HepG2 (cell line): ENCODE measurements at regions not wholly inside any gene's neighbourhood (a gene's known extent, or its start where the extent isn't known, plus 50 kb on each side); places are given as distances from the start of the nearest gene placed in this dataset.

Experiments
- ATAC-seq: fragments of 200-7000 bp; cut with Tn5 transposase; 3 replicates; pipeline ENCODE4 v1.9.1; 2020; ENCODE audit warnings: mild to moderate bottlenecking, moderate library complexity
- BruUV-seq: library from RNA; stranded (reverse); fragments of 400-500 nt; replicated peaks from 2 replicates; lab custom pipeline; 2021; lab: Mats Ljungman, UMichigan
- CTCF ChIA-PET: fragments of 300-600 bp; formaldehyde crosslinking; extraction: SDS; loops from one replicate; lab custom pipeline; 2021; ENCODE audit warnings: low total read pairs, inconsistent platforms, low intra/inter-chr PET ratio; lab: Yijun Ruan, JAX
- POLR2A ChIA-PET: fragments of 350-600 bp; sonication (Branson Sonifier 250); formaldehyde crosslinking; loops from one replicate; lab custom pipeline; 2020; ENCODE audit warnings: antibody characterized with exemption, inconsistent platforms; lab: Yijun Ruan, JAX
- DNase-seq: peaks from one replicate; pipeline ENCODE4 v3.0.0-alpha.2; 2015; ENCODE audit warnings: low spot score
- FAIRE-seq: peaks from 3 replicates; lab custom pipeline; 2011; peaks lifted over from hg19 to GRCh38; lab: Jason Lieb, UNC
- H2AFZ ChIP-seq: one replicate; pipeline ENCODE4 v1.6.1; 2011; ENCODE audit warnings: low read length, inconsistent platforms
- H3K27ac ChIP-seq: fragments of 300-600 bp; 3 replicates; pipeline ENCODE4 v1.8.0; 2011; ENCODE audit warnings: mixed run types, mild to moderate bottlenecking, mixed read lengths, low read length, inconsistent platforms; ENCODE audit not compliant: insufficient read depth; ENCODE audit errors: extremely low read length
- H3K27me3 ChIP-seq, 2 experiments: fragments of 200-600 bp in 1 of 2; 2 replicates in 1 of 2; 3 replicates in 1 of 2; pipeline versions ENCODE4 v1.6.0 to v1.8.0; 2011; ENCODE audit warnings: low read length in 2 of 2, mild to moderate bottlenecking in 2 of 2, moderate library complexity in 2 of 2, inconsistent platforms in 1 of 2; ENCODE audit not compliant: insufficient read depth in 2 of 2, control insufficient read depth in 1 of 2
- H3K36me3 ChIP-seq, 2 experiments: fragments of 200-600 bp in 1 of 2; replicated peaks in 1 of 2; 2 replicates in 1 of 2; 3 replicates in 1 of 2; pipeline versions ENCODE4 v1.5.1 to v1.8.0; 2011; ENCODE audit warnings: low read length in 2 of 2, inconsistent platforms in 1 of 2; ENCODE audit not compliant: insufficient read depth in 2 of 2, control insufficient read depth in 1 of 2
- H3K4me1 ChIP-seq: 2 replicates; pipeline ENCODE4 v1.5.1; 2012; ENCODE audit warnings: low read length, inconsistent platforms; ENCODE audit not compliant: insufficient read depth
- H3K4me2 ChIP-seq: 2 replicates; pipeline ENCODE4 v1.6.0; 2011; ENCODE audit warnings: low read depth, low read length, inconsistent platforms
- H3K4me3 ChIP-seq, 3 experiments: fragments of 200-600 bp in 1 of 3; sonication (generic), shearing (Covaris generic) in 1 of 3; replicated peaks in 1 of 3; 2 replicates each; pipeline ENCODE4 v1.5.1; 2011 to 2016; ENCODE audit warnings: low read length in 3 of 3, inconsistent platforms in 2 of 3, low read depth in 2 of 3, mild to moderate bottlenecking in 2 of 3, control low read depth in 1 of 3, mixed read lengths in 1 of 3; ENCODE audit not compliant: insufficient read depth in 1 of 3
- H3K79me2 ChIP-seq: one replicate; pipeline ENCODE4 v1.6.1; 2011; ENCODE audit warnings: low read length, inconsistent platforms; ENCODE audit not compliant: insufficient read depth
- H3K9ac ChIP-seq: 2 replicates; pipeline ENCODE4 v1.6.0; 2011; ENCODE audit warnings: mild to moderate bottlenecking, low read depth, low read length, inconsistent platforms; ENCODE audit not compliant: insufficient read depth
- H3K9me3 ChIP-seq: 2 replicates; pipeline ENCODE4 v1.5.1; 2012; ENCODE audit warnings: mild to moderate bottlenecking, low read length
- H4K20me1 ChIP-seq: 2 replicates; pipeline ENCODE4 v1.6.0; 2011; ENCODE audit warnings: inconsistent platforms, mild to moderate bottlenecking, low read length, moderate library complexity; ENCODE audit not compliant: insufficient read depth
- EED ChIP-seq: sonication (generic); formaldehyde crosslinking; IDR thresholded peaks from 2 replicates; pipeline ENCODE4 v1.5.0; 2020; ENCODE audit warnings: mild to moderate bottlenecking, missing genetic modification reagents
- ZBTB4 ChIP-seq: sonication (generic); formaldehyde crosslinking; IDR thresholded peaks from 2 replicates; pipeline ENCODE4 v1.4.0; 2020; ENCODE audit warnings: missing genetic modification reagents, mild to moderate bottlenecking, borderline replicate concordance
- WGBS: methylation state at CpG from one replicate; pipeline ENCODE4 v1.1.6; 2017; ENCODE audit warnings: low lambda C conversion rate; 5-methylcytosine and 5-hydroxymethylcytosine counted together
- in situ Hi-C: cut with HindIII; loops from 2 replicates; pipeline ENCODE4 v1.10.0; 2017; ENCODE audit warnings: low pct_unique_long_range_greater_than_20kb; ENCODE audit not compliant: extremely low pct_ligation_motif_present
- intact Hi-C: fragments of 100-400 bp; cut with micrococcal nuclease; formaldehyde crosslinking; loops from one replicate; pipeline ENCODE4 v1.10.0; 2022; ENCODE audit not compliant: unreplicated experiment
- TF ChIP-seq, protein P1 (sequence below): sonication (generic); formaldehyde crosslinking; IDR thresholded peaks from 2 replicates; pipeline ENCODE4 v1.5.0; 2020; ENCODE audit warnings: missing genetic modification reagents, mild to moderate bottlenecking, borderline replicate concordance
- TF ChIP-seq, protein P2 (sequence below): sonication (generic); formaldehyde crosslinking; IDR thresholded peaks from 2 replicates; pipeline ENCODE4 v1.4.0; 2020; ENCODE audit warnings: missing genetic modification reagents

DNA sequence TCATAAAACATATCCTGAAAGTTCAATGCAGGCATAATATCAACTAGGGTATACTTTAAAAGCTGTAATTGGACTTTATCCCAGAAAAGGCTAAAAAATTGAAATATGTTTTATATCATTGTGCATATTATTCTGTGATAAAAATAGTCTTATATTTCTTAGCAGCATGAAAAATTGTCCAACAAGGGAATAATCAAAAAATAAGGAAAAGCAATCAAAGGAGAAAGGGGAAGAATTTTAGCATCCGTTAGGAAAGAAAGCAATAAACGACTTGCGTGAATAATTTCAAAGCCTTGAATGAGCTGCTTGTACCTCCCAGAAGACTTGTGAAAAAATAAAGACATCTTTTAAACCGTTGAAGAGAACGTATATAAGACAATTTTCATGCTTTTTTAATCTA is 1369.8 kb upstream of the GBE1 start:
- intact Hi-C loops (no loop called here), in situ Hi-C loops (no loop called here)
- no peak for DNase-seq
- Histone ChIP-seq H3K79me2 (no peaks in the 10 kb centered on the region), H2AFZ (no peak overlapping the region), H3K9ac (no peak overlapping the region), H4K20me1 (no peaks in the 10 kb centered on the region), H3K4me1 (no peaks in the 10 kb centered on the region), H3K27me3 (no peaks in the 10 kb centered on the region), H3K4me3 (no peak overlapping the region), H3K4me2 (no peak overlapping the region), H3K27ac (no peak overlapping the region), H3K9me3 (no peaks in the 10 kb centered on the region), H3K36me3 (no peaks in the 10 kb centered on the region)
- no TSS peak for BruUV-seq
- CTCF ChIA-PET = no interaction called here
- TF ChIP-seq, protein P1, sequence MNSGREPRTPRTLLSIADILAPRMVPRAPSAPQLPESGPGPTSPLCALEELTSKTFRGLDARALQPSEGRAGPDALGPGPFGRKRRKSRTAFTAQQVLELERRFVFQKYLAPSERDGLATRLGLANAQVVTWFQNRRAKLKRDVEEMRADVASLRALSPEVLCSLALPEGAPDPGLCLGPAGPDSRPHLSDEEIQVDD (CRISPR knock-in tag) = no peak
- POLR2A ChIA-PET = no interaction called here
- 40% methylated on average over 5 of the region's 5 CpGs for WGBS
- ATAC-seq = no peak
- no peak for FAIRE-seq

- Histone ChIP-seq H3K4me2 (no peak overlapping the region), H3K4me1 (no peaks in the 10 kb centered on the region), H3K36me3 (no peaks in the 10 kb centered on the region), H3K27ac (no peak overlapping the region), H4K20me1 (no peaks in the 10 kb centered on the region), H2AFZ (no peak overlapping the region), H3K4me3 (no peak overlapping the region), H3K9me3 (no peaks in the 10 kb centered on the region), H3K79me2 (no peaks in the 10 kb centered on the region), H3K9ac (no peak overlapping the region), H3K27me3 (no peaks in the 10 kb centered on the region)
- ChIA-PET POLR2A (no interaction called here), CTCF (no interaction called here)
- intact Hi-C loops (no loop called here), in situ Hi-C loops (no loop called here)
- DNase-seq (no peak), FAIRE-seq (no peak), ATAC-seq (no peak)
- TF ChIP-seq, protein P2, sequence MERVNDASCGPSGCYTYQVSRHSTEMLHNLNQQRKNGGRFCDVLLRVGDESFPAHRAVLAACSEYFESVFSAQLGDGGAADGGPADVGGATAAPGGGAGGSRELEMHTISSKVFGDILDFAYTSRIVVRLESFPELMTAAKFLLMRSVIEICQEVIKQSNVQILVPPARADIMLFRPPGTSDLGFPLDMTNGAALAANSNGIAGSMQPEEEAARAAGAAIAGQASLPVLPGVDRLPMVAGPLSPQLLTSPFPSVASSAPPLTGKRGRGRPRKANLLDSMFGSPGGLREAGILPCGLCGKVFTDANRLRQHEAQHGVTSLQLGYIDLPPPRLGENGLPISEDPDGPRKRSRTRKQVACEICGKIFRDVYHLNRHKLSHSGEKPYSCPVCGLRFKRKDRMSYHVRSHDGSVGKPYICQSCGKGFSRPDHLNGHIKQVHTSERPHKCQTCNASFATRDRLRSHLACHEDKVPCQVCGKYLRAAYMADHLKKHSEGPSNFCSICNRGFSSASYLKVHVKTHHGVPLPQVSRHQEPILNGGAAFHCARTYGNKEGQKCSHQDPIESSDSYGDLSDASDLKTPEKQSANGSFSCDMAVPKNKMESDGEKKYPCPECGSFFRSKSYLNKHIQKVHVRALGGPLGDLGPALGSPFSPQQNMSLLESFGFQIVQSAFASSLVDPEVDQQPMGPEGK (CRISPR knock-in tag) = no peak
- no peak for TF ChIP-seq EED
- no peak for TF ChIP-seq ZBTB4
- 3% methylated on average over 2 of the region's 2 CpGs for WGBS
- BruUV-seq = no TSS peak
Measured at GRCh38 chr3:83122774-83123350, 1361.4 kb upstream of the GBE1 start.
